HuH-7.5 (cell line): ENCODE measurements at regions not wholly inside any gene's neighbourhood (a gene's known extent, or its start where the extent isn't known, plus 50 kb on each side); places are given as distances from the start of the nearest gene placed in this dataset.
"Not testable (repeated sequence)": the region's sequence is repeated elsewhere in the genome, so short reads cannot be mapped to it uniquely, and the experiment has no call there.

ENCODE experiments used
- DNase-seq: peaks from one replicate; pipeline ENCODE4 v3.0.0; 2011; ENCODE audit warnings: low spot score

DNA sequence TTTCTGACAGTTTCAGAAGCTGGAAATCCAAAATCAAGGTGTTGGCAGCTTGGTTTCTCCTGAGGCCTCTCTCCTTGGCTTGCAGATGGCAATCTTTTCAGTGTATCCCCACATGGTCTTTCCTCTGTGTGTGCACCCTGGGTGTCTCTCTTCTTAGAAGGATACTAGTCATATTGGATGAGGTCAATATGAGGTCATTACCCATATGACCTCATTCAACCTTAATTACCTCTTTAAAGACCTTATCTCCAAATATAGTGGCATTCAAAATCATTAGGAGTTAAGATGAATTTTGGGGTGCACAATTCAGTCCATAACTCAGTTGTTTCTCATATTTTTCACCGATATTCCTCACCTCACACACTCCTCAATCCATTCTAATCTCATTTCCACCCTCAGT lies 92.4 kb upstream of the TGM3 start:
- DNase-seq, result no peak

DNA sequence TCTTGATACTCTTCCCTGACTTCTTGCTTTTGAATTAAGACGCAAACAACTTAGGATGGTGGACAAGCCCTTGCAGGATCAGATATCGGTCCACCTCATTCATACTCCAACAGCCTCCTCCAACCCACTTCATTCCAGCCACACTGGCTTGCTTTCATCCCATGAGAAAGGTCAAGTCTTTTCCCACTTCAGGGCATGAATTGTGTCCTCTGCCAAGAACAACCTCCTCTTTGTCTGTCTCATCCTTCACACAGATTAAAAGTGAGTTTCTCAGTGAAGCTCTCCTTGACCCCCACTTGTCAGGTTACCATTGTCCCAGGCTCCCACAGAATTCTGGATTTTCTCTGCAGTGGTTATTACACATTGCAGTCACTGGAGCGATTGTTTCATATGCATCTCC lies 91.8 kb upstream of the TGM3 start:
- no peak for DNase-seq

DNA sequence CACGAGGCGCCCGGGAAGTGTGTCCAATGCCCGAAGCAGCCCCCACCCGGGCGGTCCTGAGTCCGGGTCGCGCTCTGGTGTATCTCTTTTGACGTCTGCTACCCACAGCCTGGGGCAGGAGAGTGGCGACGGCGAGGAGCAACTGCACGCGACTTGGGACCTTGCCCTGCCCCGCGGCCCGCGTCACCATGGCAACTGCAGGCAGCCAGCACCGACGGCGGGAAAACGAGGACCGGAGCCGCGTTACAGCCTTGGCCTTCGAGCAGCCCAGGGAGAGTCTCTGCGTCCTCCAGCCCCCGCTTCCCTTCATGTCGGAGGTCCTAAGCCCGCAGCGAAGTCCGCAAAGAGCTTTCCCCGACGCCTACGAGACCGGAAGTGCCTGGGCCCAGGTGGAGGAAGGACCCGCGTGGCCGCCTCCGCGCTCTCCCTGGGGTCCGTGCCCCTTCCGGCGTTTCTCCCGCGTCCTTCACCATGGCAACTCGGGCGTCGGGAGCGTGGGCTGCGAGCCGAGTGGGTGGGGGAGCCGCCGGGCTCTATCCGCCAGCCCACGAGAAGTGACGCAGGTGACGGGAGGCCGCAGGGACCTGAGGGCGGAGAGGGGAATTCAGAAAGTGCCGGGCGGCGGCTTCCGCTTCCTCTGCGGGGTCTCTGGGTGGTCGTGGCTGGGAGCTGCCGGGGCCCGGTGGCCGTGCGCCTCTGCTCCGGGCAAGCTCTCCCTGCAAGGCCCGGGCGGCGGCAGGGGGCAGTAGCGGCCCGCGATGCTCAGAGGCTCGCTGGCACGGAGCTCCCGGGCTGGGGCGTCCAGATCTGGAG lies 88.6 kb upstream of the TGM3 start:
- peak; percentile 91 for DNase-seq

DNA sequence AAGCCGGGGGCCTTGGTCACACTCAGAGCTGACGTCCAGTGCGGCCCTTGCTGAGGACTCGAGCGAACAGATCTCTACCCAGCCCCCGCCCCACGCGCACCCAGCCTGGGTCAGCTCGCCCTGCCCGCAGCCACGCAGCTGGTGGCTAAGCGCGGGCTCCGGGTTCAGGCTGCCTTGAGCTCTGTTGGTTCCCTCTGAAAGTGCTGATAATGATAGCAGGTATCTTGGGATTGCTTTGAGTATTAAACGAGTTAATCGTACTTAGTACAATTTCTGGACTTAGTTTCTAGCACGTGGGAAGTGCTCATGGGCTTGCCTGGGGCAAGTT lies 88.1 kb upstream of the TGM3 start:
- no peak for DNase-seq

DNA sequence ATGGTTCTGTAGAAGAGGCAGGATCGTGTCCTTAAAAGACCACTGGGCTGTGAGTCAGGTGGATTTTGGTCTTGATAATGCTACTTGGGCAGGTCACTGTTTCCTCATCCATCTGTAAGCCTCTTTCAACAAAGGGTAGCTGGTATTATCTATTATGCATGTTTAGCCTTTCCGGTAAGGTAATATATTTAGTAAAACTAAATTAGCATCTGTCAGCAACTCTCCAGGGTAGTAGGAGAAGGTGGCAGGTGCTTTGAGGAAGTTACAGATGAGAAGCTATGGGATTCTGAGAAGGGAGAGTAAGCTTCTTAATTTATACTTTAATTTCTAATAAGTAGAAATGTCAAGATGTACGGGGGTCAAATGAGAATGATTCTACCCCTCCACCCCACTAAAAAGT lies 86.9 kb upstream of the TGM3 start:
- no peak for DNase-seq

DNA sequence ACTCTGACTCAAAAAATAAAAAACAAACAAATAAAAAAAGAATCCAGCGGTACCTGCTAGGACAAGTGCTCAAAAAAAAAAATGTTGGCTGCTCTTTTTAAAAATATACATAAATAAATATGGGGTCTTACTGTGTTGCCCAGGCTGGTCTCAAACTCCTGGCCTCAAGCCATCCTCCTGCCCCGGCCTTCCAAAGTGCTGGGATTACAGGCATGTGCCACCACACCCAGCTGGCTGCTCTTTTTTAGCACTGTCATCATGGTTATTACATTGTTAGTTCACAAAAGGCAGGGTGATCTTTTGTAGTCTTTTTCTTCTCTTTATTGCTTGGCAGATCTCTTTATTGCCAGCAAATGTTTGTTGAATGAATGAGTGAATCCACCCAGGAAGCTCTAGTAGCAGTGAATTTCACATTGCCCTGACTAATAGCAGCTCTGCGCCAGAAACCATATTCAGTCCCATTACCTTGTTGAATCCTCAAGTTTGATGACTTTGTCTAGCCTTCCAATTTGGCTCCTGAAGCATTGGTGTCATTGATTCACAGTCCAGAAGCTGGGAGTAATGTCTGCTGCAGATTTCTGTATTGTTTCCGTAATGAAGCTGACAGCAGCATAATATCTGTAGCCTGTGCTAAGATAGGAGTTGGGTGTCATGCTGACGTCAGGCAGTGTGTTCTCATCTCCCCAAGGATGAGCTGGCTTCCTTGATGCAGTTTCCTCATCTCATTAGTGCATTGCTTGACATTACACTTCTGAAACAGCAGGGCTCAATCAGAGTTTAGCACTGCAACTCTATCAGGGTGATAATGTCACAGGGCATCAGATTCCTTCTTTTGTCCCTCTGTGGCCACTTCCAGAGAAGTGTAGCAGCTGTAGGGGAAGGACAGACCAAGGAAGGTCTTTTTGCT lies 84.9 kb upstream of the TGM3 start:
- no peak for DNase-seq

DNA sequence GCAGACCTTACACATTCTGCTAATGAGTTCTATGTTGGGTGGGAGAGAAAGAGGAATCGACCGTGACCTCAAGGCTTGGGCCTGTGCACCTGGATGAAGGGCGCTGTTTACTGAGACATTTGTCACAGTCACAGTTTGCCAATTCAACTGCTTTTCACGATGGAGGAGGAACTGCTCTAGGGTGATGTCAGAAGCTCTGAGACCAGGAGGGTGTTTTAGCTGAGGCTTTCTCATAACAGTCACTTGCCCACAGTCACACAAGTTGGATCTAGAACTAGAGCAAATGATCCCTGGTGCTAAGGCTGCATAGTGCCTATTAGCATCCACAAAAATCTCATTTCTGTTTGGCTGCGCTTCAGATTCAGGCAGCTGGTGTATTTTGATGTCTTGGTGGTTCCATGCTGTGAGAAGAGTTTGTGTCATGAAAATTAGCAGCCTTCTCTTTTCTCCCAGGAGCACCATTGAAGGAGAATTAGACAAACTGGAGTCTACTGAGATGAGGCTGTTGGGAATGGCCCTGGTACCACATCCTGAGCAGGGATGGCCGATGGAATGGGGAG lies 83.3 kb upstream of the TGM3 start:
- DNase-seq, result no peak

DNA sequence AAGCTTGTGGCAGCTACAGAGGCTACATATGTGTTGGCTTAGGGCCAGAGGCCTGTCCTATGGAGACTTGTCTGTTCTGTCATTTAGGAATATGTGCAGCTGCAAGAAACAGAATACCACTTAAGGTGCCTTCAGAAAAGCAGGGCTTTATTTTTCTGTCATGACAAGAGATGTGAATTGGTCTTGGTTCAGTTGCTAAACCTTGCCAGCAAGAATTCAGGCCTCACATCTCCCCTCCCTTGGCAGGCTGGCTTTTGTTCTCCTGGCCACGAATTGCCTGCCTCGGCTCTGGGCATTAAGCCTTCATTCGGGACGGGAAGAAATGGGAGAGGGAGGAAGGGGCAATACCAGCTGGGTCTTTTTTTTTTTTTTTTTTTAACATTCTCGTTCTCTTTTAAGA lies 82.4 kb upstream of the TGM3 start:
- DNase-seq, result no peak

DNA sequence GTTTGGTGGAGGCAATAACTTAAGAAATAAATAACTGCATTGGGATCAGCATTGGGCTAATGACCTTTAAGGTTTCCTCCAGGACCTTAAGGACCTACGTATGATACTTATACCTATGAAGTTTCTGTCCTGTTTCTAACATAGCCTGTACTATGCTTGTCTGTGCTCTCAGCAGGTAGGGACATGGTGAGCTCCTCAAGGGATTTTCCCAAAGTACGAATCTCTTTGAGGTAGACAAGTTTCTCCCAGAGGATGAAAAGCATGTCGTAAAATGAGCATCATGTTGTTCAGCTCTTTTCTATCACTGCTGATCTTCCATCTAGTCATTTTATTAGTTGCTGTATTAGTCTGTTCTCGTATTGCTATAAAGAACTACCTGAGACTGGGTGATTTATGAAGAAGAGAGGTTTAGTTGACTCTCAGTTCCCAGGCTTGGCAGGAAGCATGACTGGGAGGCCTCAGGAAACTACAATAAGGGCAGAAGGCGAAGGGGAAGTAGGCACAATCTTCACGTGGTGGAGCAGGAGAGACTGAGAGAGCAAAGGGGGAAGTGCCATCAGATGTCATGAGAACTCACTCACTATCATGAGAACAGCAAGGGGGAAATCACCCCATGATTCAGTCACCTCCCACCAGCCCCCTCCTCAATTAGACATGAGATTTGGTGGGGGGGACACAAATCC lies 77.8 kb upstream of the TGM3 start:
- DNase-seq, result no peak

DNA sequence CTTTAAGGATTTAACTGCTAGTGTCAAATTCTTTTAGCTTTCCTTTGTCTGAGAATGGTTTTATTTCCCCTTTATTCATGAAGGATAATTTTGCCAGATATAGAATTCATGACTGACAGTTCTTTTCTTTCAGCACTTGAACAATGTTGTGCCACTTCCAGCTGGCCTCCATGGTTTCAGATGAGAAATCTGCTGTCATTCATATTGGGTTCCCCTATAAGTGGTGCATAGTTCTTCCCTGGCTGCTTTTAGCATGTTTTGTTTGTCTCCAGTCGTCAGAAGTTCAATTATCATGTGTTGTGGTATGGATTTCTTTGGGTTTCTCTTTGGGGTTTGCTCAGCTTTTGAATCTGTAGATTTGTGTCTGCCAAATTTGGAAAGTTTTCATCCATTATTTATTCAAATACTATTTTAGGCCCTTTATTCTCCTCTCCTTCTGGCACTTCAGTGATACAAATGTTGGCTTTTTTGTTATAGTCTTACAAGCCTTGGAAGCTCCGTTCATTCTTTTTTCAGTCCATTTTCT lies 76.3 kb upstream of the TGM3 start:
- no peak for DNase-seq

DNA sequence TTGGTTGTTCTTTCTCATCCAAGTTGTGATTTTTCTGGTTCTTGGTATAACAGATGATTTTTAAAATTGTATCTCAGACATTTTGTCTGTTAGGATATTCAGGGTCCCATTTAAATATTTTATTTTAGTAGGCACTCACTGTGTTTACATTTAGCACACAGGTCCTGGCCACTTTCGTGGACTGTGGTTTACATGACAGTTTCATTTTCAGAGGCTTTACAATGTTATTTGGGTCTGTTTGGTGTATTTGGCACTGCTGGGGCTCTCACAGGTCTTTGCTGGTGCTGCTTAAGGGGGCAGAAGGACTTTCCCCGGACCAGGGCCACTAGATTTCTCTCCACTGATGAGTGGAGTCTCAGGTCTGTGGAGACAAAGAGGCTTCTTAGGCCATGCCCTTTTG lies 75.5 kb upstream of the TGM3 start:
- no peak for DNase-seq

DNA sequence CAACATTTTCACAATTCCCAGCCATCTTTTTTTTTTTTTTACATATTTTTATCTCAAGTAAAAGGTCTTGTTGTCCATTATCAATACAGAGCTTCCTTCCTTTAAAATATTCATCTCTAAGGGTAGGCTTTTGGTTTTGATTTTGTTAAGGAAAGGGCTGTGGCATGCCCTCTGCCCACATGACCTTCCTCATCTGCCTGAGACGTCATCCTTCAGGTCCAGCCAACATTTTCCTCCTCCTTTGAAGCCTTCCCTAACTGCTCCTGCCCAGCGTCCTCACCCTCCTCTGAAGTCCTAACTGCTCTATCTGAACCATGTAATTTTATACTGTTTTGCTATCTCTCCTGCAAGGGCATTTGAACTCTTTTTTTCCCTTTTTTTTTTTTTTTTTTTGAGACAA lies 73.9 kb upstream of the TGM3 start:
- no peak for DNase-seq

DNA sequence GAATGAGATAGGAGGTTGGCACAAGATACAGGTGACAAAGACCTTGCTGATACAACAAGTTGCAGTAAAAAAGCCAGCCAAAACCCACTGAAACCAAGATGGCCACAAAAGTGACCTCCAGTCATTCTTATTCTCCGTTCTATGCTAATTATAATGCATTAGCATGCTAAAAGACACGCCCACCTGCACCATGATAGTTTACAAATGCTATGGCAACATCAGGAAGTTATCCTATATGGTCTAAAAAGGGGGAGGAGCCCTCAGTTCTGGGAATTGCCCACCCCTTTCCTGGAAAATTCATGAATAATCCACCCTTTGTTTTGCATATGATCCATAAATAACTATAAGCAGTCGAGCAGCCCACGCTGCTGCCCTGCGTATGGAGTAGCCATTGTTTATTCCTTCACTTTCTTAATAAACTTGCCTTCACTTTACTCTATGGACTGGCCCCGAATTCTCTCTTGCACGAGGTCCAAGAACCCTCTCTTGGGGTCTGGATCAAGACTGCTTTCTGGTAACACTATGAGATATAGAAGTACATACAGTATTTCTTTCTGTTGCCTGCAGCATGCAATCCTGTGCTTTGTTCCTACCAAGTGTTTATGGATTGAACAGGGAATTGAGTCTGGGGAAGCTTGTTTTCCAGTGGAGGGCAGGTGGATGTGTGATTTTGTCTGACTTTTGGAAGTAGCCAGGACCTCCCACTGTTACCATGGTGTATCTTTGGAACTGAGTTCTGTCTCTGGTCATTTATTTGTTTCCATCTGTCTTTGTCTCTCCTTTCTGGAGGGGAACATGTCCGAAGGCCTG lies 72.0 kb upstream of the TGM3 start:
- DNase-seq, result no peak

DNA sequence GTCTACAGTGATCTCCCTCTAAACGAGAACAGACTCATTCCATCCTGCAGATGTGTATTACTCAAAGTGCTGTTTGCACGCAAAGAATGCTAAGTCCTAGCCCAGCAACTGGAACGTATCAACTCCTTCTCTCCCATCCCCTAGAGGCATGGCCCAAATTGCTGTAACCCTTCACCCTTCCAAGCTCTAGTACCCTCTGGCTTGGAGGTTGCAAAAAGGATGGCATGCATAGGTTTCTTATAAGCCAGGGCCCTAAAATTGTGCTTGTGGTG lies 71.5 kb upstream of the TGM3 start:
- DNase-seq, result no peak

DNA sequence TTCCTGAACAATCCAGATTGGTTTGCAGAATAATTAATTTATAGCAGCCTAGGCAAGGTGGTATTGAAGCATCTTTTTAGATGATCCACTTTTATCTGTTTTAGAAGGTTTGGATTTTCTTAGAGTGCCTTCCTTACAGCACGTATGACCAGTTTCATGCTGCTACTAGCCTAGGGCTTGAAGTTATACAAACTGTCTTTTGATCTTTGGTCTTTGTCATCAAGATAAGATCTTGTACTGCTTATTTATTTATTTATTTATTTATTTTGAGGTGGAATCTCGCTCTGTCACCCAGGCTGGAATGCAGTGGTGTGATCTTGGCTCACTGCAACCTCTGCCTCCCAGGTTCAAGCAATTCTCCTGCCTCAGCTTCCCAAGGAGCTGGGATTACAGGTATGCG lies 68.5 kb upstream of the TGM3 start:
- not testable (repeated sequence) for DNase-seq

DNA sequence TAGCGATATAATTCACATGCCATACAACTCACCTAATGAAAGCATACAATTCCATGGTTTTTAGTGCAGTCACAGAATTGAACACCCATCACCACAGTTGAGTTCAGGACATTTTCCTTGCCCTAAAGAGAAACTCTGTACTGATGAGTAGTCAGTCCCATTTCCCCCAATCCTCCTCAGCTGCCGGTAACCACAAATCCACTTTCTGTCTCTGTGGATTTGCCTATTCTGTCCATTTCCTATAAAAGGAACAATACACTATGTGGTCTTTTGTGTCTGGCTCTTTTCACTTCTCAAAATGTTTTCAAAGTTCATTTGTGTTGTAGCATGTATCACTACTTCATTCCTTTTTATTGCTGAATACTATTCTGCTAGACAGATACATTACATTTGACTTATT lies 67.9 kb upstream of the TGM3 start:
- no peak for DNase-seq

DNA sequence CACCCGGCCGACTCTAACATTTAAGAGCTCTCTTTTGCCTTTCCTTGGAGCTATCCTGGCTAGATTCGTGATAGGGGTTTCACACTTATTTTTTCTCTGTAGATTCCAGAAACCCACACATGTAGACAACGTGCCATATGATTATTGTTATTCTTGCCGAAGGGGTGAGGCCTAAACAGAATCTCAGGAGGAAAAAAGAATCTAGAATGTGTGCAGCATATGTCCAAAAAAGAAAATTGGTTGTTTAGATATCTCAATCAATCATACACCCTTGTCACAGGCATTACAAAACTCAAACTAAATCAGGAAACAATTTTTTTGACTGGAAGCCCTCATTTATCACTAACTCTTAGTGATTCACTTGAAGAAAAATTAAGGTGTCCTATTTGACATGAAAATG lies 66.9 kb upstream of the TGM3 start:
- DNase-seq, result no peak

DNA sequence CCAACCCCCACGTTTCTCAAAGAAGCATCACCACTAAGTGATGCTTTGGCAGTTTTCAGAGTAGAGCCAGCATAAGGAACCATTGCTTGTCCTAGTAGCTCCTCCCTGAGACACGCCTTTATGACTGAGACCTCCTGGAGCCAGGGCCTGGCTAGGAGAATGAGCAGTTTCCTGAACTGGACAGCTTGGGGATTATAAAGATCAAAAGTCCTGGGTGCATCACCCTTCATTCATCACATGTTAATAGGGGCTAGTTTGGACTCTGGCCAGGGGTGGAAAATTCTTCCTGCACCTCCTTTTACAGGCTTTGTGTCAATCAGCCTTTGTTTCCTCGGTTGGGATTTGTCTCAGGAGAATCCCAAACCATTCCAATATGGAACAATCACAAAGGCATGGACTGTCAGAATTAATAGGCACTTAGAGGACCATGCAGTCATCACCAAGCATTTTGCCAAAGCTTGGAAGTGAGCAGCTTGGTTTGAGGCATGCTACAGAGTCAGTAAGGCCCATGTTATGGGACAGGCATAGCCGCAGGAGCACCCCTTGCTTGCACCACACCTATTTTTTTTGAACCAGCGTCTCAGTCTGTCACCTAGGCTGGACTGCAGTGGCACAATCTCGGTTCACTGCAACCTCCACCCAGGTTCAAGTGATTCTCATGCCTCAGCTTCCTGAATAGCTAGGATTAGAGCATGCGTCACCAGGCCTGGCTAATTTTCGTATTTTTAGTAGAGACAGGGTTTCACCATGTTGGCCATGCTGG lies 64.9 kb upstream of the TGM3 start:
- no peak for DNase-seq

DNA sequence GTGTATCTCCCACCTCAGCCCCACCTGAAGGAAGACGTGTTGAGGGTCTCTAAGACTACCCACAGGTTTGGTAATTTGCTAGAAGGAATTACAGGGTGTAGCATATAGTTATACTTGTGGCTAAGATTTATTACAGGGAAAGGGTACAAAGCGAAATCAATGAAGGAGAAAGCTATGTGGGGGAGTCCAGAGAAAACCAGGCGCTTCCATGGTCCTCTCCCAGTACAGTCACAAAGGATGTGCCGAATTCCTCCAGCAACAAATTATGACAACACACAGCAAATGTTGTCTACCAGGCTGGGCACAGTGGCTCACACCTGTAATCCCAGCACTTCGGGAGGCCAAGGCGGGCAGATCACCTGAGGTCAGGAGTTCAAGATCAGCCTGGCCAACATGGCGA lies 64.1 kb upstream of the TGM3 start:
- no peak for DNase-seq

DNA sequence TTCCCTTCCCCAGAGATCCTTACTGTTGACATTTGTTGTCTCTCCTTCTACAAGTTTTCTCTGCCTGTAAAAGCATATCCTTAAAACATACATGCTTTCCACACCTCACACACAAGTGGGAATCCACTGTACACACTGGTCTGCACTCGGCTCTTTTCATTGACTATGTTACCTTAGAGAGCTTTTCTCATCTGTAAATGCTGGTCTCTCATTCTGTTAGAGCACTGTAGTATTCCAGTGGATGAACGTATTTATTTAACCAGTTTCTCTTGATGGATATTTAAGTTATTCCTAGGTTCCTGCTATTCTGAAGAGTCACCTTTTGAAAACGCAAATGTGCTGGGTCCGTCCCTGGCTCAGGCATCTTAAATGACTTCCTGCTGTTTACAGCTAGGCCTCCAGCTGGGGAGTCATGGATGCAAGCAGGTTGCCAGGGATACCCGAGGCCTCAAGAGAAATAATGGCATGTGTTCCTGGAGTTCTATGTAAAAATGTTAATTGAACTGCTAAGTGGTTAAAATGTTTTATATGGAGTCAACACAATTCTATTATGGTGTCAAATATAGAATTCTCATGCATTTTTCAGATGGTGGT lies 61.1 kb upstream of the TGM3 start:
- no peak for DNase-seq

DNA sequence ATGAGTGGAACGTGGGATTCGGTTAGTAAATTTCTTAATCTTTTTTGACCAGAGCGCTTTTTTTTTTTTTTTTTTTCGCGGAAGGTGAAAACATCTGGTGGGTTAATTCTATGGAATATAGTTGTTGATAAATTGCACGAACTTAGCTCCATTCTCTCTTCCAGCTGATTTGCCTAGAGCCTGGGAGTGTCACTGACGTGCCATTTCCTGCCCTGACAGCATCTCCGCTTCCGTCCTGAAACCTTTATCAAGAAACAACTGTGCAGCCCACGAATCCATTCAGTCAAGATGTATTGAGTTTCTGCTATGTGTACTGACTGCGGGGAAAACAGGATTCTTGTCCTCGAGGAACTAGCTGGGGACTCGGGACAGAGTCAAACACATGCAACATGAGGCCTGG lies 59.5 kb upstream of the TGM3 start:
- DNase-seq, result no peak
